ENCODE measurements at regions not wholly inside any gene's neighbourhood (a gene's known extent, or its start where the extent isn't known, plus 50 kb on each side); places are given as distances from the start of the nearest gene placed in this dataset.

GRCh38 chr17:6923385-6923784 is 72.5 kb upstream of the ALOX12 start:
- no peak for TF ChIP-seq POLR2A (IDR thresholded peaks at IDR 0.05)
- TF ChIP-seq CTCF (IDR thresholded peaks at IDR 0.05): no peak
- TF ChIP-seq POLR2AphosphoS5 (IDR thresholded peaks at IDR 0.05): no peak
